ENCODE measurements at regions not wholly inside any gene's neighbourhood (a gene's known extent, or its start where the extent isn't known, plus 50 kb on each side); places are given as distances from the start of the nearest gene placed in this dataset.
A peak's percentile ranks its signal among the peaks of the same experiment; 100 is the strongest.

GRCh38 chr20:61157301-61157700 lies 94.8 kb upstream of the CDH4 start:
- Histone ChIP-seq H3K4me3 (ENCODE audit: low read length) (no peak overlapping the region), H3K9me3 (ENCODE audit: control insufficient read depth, low read length) (peaks cover 6% of the 10 kb centered on the region), H3K27me3 (ENCODE audit: control insufficient read depth, insufficient read depth, low read length, poor library complexity, severe bottlenecking) (peaks cover 59% of the 10 kb centered on the region), H3K27ac (ENCODE audit: low read depth, low read length) (no peak overlapping the region), H3K9ac (ENCODE audit: extremely low read depth, low read length, poor library complexity, severe bottlenecking) (no peak overlapping the region), H3K4me1 (ENCODE audit: control insufficient read depth, insufficient read depth, low read length) (no peaks in the 10 kb centered on the region), H3K36me3 (ENCODE audit: control insufficient read depth, insufficient read depth, low read length) (no peaks in the 10 kb centered on the region)
- H3K36me3 Mint-ChIP-seq (ENCODE audit: low read depth), result no peaks in the 10 kb centered on the region
- no peak overlapping the region for H3K4me3 Mint-ChIP-seq
- H3K27me3 Mint-ChIP-seq (ENCODE audit: insufficient read depth), result peaks cover 94% of the 10 kb centered on the region
- 93 to 100% methylated on average over 5 to 8 of the region's 8 CpGs for WGBS, 2 experiments (ENCODE audit: insufficient coverage in 1 of 2, insufficient read length in 1 of 2)
- H3K9me3 Mint-ChIP-seq, result peaks cover 3% of the 10 kb centered on the region
- H3K4me1 Mint-ChIP-seq, result peaks cover 11% of the 10 kb centered on the region
- H3K27ac Mint-ChIP-seq, result no peak overlapping the region
- TF ChIP-seq CTCF (conservative IDR thresholded peaks at IDR 0.05), result no peak
- DNase-seq, result no peak

GRCh38 chr20:61159957-61160686 lies 91.9 kb upstream of the CDH4 start:
- H3K27me3 ChIP-seq (ENCODE audit: control insufficient read depth, insufficient read depth, low read length, poor library complexity, severe bottlenecking), result peaks cover 51% of the 10 kb centered on the region
- H3K27ac Mint-ChIP-seq, result no peak overlapping the region
- peaks cover 94% of the 10 kb centered on the region for H3K27me3 Mint-ChIP-seq (ENCODE audit: insufficient read depth)
- 76 to 85% methylated on average over 8 to 16 of the region's 17 CpGs for WGBS, 2 experiments (ENCODE audit: insufficient coverage in 1 of 2, insufficient read length in 1 of 2)
- no peaks in the 10 kb centered on the region for H3K4me1 ChIP-seq (ENCODE audit: control insufficient read depth, insufficient read depth, low read length)
- peaks cover 3% of the 10 kb centered on the region for H3K9me3 Mint-ChIP-seq
- peaks cover 10% of the 10 kb centered on the region for H3K4me1 Mint-ChIP-seq
- no peak for TF ChIP-seq CTCF (conservative IDR thresholded peaks at IDR 0.05)
- no peaks in the 10 kb centered on the region for H3K36me3 ChIP-seq (ENCODE audit: control insufficient read depth, insufficient read depth, low read length)
- H3K4me3 Mint-ChIP-seq, result no peak overlapping the region
- no peak overlapping the region for H3K9ac ChIP-seq (ENCODE audit: extremely low read depth, low read length, poor library complexity, severe bottlenecking)
- H3K4me3 ChIP-seq (ENCODE audit: low read length), result no peak overlapping the region
- no peak for DNase-seq
- no peak overlapping the region for H3K27ac ChIP-seq (ENCODE audit: low read depth, low read length)
- H3K9me3 ChIP-seq (ENCODE audit: control insufficient read depth, low read length), result peaks cover 4% of the 10 kb centered on the region
- no peaks in the 10 kb centered on the region for H3K36me3 Mint-ChIP-seq (ENCODE audit: low read depth)

GRCh38 chr20:61161726-61162390 lies 90.2 kb upstream of the CDH4 start:
- peaks cover 98% of the 10 kb centered on the region for H3K27me3 Mint-ChIP-seq (ENCODE audit: insufficient read depth)
- H3K9me3 Mint-ChIP-seq, result peaks cover 3% of the 10 kb centered on the region

More at GRCh38 chr20:61161726-61162390, 90.2 kb upstream of the CDH4 start:
- no peak overlapping the region for H3K27ac Mint-ChIP-seq
- no peak overlapping the region for H3K9ac ChIP-seq (ENCODE audit: extremely low read depth, low read length, poor library complexity, severe bottlenecking)
- peaks cover 4% of the 10 kb centered on the region for H3K9me3 ChIP-seq (ENCODE audit: control insufficient read depth, low read length)
- no peaks in the 10 kb centered on the region for H3K4me1 Mint-ChIP-seq
- no peak for DNase-seq
- no peaks in the 10 kb centered on the region for H3K36me3 ChIP-seq (ENCODE audit: control insufficient read depth, insufficient read depth, low read length)
- no peak overlapping the region for H3K27ac ChIP-seq (ENCODE audit: low read depth, low read length)
- no peak overlapping the region for H3K4me3 ChIP-seq (ENCODE audit: low read length)
- H3K4me1 ChIP-seq (ENCODE audit: control insufficient read depth, insufficient read depth, low read length), result no peaks in the 10 kb centered on the region
- H3K27me3 ChIP-seq (ENCODE audit: control insufficient read depth, insufficient read depth, low read length, poor library complexity, severe bottlenecking), result peaks cover 46% of the 10 kb centered on the region
- H3K36me3 Mint-ChIP-seq (ENCODE audit: low read depth), result no peaks in the 10 kb centered on the region
- no peak overlapping the region for H3K4me3 Mint-ChIP-seq
- TF ChIP-seq CTCF (conservative IDR thresholded peaks at IDR 0.05), result peak; percentile 24
- 99 to 100% methylated on average over 6 to 8 of the region's 8 CpGs for WGBS, 2 experiments (ENCODE audit: insufficient coverage in 1 of 2, insufficient read length in 1 of 2)

Data from endodermal cell (in vitro differentiated cells).